ENCODE measurements at regions not wholly inside any gene's neighbourhood (a gene's known extent, or its start where the extent isn't known, plus 50 kb on each side); places are given as distances from the start of the nearest gene placed in this dataset.

DNA sequence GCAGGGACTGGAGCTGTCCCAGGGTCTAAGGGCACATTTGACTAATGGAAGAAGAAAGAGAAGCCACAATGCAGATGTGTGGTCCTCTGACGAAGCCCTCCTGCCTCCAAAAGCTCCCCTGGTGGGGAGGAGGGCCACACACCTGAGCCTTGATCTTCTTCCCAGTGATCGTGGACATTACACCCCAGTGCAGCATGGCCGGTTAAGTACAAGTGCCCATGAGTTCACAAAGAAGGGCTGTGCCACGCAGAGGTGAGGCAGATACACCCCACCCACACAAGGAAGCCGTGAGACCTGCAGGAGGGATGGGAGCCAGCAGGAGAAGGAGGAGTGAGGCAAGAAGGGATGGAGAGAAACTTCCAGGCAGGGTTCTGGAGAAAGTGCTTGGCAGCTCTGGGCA lies 199.0 kb upstream of the MVB12B start:
- no peak for DNase-seq

DNA sequence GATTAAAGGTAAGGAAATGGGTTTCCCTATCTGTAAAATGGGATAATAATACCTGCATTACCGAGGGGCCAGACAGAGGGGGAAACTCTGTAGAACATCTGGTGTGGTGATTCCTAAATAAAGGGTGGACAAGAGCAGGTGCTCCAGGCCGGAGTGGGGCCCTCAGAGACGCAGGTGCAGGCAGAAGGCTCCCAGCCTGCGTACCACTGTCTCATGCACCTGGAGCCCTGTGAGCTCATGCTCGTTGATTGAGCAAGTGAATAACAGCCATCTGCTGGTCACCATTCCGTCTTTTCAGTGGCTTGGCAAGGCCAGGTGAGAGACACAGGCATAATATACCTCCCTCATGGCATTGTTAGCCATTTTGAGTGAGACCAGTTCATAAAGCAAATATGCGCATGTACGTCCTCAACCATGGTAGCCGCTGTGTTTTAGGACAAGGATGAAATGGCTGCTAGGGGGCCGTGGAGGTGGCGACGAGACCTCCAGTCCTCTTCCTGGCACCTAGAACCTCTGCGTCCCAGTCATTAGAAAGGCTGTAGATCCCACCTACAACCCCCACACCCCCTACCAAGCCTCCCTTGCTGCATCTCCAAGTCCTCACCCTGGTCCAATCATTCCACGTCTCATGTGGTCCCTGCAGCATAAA lies 198.0 kb upstream of the MVB12B start:
- no peak for DNase-seq

DNA sequence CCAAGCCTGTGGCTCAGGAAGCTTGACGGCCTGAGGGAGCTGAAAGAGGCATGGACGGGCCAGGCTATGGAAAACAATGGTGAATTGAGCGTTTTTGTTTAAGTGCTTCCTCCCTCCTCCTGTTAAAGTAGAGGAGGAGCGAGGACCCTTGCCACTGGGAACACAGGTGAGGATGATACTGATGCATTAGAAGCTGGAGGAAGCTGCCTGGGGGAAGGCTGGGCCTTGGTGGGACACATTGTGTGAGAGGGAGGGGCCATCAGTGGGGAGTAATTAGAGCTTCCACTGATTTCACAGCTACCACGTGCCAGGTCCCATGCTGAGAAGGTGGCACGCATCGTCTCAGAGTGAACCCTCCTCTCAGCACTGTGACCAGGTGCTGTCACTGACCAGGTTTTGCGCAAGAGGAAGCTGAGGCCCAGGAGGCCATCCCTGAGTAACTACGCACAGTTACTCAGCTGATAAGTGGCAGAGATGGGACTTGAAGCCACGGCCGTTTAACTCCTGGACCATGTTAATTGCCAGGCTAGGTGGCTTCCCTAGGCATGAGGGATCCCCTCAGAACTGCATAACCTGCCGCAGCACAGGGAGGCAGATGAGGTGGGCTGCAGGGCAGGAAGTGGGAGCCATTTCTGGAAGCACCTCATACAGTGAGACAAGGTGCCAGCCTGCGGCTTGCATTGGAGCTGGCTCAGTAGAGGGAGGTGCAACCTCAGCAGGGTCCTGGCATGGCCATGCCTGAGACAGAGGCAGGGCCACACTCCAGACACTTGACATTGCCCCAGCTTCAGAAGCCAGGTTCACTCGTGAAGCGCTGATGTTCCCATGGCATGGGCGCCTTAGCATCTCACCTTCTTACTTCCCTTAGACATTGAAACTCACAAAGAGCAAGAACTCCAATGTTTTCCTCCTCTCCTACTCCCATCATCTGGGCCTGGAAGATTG lies 195.3 kb upstream of the MVB12B start:
- no peak for DNase-seq

DNA sequence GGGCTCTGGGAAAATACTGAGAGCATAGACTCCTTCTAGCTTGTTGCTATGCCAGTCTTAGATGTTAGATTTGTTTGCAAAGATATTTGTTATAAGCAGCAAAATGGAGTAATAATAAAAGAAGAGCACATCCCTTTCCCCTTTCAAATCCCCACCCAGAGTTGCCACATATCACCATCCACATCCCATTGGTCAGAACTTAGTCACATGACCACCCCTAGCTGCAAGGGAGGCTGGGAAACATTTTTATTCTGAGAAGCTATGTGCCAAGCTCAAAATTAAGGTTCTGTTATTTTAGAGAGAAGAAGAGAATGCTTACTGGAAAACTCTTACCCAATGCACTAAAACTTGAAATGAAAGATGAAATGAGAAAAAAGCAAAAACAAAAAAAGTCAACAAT lies 193.9 kb upstream of the MVB12B start:
- no peak for DNase-seq

DNA sequence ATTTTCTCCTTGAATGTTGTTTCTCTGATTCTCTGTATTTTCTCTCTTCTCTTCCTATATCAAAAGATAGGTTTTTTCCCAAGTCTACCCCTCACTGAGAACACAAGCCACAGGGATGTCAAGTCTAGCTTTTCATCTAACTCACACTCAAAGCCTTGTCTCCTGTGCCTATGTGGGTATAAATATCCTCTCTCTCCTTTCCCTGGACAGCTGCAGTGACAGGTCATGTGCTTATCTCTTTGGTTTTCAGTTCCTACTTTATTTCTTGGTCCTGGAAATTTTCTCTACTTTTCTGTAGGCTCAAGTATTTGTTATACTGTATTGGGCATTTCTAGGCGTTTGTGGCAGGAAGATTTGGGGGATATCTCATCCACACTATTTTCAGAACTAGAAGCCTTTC lies 182.4 kb upstream of the MVB12B start:
- DNase-seq = no peak

DNA sequence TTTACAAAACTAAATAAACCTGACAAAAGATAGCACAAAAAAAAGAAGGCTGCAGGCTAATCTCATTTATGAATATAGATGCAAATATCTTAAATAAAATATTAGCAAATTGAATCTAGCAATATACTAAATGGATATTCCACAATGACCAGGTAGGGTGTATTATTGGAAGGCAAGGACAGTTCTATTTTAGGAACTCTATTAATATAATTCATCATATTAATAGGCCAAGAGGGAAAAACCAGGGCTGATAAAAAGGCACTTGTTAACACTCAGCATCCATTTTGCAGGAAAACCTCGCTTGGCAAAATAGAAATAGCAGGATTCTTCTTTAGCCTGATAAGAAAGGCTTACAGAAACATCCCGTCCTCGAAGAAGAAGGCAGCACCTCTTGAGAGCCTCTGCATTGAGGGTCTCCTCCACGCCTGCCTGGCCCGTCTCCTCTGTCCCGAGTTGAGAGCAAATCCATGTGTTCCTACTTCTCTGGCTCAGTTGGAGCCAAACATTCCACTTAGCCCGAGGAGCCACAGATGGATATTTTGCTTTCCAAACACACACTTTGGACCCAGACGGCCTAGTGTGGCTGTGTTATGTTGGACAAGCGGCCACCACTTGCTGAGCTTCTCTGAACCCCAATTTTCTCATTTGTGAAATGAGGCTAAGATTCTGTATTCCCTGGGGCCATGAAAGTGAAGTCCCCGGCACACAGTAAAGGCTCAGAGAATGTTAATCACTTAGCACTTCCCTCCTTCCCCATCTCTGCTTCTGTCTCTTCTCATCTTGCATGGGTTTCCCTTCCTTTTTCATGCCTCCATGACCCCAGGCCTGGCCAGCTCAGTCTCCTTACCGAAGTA lies 181.8 kb upstream of the MVB12B start:
- DNase-seq = no peak

DNA sequence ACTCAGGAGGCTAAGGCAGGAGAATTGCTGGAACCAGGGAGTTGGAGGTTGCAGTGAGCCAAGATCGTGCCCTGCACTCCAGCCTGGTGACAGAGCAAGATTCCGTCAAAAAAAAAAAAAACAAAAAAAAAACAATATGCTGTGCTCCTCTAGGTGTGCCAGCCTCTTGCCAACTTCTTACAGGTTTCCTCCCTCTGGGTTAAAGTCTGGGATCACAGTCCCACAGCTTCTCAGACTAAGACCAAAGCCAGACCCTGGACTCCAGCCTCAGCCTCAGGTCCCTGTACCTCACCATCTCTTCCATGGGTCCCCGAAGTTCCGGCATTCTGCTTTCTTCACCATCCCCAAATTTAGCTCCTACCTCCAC lies 180.8 kb upstream of the MVB12B start:
- no peak for DNase-seq

DNA sequence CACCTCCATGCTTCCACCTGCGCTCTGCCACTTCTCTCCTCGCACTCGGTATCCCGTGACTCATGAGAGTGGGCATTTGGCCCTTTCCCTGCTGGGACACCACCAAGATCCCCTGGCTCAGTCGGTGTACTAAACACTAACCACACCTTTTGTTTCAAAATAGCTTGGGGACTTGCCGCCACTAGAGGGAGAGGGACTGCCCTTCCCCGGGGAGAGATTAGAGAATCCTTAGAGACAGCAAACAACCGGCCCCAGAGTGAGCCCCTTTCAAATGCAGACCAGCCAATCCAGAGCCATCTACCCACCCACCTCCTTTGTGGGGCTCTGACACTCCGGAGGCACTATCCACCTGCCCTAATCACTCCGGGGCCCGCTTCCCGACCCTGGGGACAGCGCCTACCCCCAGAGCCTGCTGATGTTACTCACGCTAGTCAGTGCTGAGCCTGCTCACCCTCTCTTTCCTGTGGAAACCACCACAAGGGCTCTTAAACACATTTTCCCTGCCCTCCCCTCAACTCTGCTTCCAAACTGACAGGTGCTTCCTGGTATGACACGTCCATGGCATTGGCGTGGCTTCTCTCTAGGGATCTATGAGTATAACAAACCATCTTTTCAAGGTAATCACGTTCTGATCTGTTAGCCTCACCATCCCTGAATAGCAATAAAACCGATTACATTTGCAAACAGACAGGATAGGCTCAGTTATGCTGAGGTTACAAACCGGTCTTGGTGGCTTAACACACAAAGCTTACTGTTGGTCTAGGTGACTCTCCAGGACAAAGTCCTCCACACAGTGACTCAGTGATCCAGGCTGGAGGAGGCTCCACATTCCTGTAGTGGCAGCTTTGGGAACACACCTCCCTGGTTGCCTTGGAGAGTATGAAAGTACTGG lies 180.1 kb upstream of the MVB12B start:
- DNase-seq = no peak

DNA sequence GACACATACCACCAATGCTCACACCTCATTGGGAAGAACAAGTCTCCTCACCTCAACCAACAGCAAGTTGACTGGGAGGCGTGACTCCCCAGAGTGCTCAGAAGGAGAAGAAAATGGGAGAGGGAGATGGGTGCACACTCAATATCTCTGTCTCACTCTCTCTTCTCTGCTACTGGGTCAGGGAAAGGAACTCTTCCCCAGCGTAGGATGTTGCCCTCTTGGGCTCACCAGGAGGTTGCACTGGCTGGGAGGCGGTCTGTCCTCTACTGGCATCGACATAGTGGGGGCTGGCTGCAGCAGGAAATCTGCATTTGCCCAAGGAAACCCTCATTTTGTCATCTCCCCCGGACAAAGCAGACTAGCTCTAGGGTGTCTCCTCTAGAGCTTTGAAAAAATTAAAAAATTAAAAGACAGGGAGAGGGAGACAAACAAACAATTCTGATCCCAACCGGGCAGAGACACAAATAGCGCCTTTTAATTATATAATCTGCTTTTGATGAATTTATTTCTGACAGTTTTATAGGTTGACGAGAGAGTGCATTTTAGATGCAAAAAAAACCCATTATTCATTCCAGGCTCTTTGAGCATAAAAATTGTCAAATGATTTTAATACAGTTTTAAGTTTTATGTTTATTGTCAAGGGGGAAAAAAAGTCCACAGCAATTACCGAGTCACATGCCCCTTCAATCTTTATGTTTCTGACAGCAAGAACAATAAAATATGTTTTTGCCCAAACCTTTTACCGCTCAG lies 179.3 kb upstream of the MVB12B start:
- DNase-seq = no peak

DNA sequence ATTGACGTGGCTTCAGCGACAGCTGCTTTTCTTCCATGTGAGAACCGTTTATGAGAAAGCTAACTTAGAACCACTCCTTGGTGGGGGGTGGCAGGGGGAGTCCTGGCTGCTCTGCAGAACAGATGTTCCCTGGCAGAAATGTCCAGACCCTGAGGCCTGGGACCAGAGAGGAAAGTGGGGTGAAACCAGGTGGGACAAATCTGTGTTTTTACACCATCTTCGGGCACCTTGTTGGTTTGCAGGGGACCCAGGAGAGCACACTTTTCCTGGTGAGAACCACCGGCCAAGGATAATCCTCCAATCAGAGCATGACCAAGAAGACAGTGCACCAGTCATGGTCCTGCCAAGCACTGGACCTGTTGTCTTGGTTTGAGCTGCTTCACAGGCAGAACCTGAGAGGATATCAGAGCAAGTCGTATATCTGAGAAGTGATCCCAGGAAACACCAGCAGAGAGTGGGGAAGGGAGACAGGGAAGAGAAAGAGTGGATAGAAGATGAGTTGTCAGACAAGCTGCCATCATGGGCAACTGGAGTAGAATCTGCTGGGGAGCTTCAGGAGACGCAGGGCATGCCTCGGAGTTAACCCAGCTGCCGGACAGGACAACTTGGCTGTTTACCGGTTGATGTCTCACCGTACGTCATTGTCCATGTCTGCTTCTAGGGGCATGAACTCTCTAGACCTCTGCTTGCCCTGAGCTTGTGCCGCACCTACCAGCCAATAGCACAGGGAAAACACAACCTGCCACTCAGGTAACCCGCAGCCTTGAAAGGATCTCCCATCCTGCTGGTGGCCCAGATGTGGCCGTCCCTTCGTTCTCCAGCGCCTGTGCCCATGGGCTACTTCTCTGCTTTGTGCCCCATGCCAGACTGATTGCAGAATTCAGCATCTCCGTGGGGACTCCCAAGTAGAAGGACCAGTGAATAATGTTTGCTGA lies 178.4 kb upstream of the MVB12B start:
- DNase-seq = no peak

DNA sequence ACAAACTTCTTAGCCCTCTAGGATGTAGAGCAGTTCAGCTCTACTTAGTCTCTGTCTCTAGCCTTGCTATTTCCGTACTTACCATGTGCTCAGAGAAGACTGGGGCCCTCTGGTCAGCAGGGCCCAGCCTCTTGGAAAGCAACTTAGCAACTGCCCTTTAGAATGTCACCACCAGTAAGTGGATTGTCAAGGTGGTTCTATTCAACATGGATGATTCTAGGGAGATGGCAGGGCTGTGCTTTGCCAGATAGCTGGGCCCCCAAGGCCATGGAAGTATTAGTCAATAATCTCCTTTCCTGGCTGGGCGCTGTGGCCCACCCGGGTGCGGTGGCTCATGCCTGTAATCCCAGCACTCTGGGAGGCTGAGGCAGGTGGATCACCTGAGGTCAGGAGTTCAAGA lies 177.6 kb upstream of the MVB12B start:
- no peak for DNase-seq

DNA sequence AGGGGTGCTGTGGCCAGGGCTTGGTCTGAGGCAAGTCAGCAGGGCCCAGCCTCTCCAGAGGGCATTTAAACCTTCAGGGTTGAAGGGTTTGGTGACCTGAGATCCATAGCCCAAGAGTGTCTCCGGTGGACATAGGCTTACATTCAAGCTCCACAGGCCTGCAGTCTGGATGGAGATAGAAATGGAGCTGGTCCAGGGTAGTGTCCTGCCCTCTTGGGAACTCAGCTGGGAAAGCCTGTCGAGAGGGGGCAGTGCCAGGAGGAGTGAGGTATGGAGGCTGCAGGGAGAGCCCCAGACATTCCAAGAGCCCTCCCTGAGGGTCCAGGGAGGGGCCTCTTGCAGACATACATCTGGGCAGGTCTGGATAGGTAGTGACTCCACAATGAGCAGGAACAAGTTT lies 177.0 kb upstream of the MVB12B start:
- no peak for DNase-seq

DNA sequence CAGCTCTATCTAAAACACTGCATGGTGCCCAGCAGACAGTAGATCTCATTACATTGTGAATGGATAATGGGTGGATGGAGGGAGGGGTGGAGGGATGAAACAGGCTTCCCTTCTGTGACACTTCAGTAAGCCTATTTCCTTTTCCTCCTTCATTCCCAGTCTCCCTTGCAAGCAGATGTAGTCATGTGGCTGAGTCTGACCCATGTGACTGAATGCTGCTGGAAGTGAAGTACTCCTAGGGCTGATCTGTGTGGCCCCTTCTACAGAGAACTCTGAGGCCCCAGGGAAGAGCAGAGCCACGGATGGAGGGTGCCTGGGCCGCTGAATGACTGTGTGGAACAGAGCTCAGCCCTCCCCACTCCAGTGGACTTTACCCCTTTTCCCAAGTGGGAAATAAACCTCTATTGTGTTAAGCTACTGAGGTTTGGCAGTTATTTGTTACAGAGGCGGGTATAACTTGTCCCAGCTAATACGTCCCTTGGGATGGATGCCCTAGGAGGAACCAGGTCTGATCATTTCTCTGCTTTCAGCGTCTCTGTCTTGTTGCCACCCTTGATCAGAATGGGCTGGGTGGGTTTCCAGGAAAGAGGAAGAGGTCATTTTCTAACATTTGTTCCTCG lies 176.1 kb upstream of the MVB12B start:
- no peak for DNase-seq

DNA sequence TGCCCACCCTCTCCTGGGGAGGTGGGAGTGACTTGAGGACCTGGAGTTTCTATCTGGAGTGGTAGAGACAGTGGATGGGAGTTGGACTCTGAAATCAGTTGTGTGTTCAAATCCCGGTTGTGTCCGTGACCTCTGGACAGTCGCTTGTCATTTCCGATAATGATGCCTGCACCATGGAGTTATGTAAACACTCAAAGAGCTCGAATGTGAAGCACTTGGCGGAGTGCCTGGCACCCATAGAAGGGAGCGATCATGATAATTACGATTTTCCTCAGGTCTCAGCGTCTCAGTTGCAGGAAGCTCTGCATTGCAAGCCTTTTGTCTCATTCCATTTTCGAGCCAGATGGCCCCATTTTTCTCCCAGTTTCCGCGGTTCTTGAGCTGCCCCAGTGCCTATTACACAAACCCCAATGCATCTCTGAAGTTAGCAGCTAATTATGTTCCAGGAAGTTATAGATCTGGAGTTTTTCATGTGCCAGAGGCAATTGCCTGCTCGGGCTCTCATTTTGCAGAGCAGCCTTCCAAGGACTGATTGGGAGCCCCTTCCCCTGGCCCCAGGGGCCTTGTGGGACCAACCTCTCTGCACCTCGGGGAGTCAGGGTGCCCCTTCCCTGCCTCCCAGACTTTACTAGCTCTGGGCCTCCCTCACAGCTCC lies 175.5 kb upstream of the MVB12B start:
- DNase-seq = no peak

DNA sequence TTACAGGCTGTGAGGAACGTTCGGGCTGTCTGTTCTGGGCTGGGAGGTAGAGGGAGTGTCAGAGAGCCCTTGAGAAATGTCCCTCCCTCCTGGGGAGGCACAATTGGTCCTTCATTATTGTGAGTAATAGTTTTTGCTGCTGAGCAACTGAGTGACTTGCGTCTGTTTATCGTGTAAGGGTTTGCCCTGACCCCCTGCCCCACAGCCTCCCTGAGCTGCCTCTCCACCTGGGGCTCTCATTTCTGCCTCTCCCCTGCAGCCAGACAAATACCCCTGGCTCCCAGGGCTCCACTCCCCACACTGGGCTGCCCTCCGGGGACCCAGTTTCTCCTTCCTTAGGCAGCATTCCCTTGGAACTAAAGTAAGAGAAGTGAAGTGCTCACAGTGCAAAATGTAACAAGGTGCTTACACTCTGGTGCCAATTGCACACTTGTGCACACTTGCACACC lies 174.9 kb upstream of the MVB12B start:
- no peak for DNase-seq

DNA sequence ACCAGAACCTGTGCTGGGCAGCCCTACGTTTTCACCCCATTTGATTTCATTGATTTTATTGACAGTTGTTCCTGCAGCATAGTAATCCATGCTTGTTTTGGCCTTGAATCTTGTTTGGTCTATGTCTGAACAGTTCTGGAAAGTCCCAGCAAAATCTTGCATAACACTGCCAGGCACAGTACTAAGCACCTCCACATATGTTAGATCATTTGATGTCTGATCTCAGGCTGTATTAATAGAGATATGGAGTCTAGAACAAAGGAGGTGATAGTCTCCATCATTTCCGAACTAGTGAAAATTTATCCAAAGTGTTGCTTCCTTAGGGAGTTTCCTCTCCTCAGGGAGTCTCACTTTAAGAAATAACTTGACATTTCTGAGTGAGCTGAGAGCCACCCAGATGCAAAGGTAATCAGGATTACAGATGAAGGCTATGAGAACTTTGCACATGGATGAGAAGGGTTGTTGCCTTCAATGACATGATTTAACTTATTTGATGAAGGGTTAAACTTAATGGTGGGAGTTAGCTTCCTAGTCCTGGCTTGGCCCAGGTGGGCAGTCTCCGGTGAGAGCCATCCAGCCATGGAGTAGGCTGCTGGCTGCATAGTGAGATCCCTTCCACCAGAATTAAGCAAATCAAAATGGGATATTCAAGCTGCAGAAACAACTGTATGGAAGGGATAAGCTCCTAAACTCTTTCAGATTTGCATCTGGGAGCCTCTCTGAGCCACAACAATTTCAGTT lies 173.8 kb upstream of the MVB12B start:
- no peak for DNase-seq

DNA sequence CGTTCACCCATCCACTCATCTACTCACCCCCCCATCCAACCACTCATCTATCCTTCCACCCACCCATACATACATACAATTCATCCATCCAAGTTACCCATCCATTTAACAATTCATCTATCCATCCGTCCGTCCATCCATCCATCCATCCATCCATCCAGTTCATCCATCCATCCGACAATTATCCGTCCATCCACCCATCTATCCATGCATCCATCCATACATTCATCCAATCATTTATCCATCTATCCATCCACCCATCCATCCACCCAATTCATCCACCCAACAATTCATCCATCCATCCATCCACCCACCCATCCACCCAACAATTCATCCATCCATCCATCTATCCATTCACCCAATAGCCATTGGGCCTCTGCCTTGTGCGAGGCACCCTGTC lies 173.2 kb upstream of the MVB12B start:
- no peak for DNase-seq

DNA sequence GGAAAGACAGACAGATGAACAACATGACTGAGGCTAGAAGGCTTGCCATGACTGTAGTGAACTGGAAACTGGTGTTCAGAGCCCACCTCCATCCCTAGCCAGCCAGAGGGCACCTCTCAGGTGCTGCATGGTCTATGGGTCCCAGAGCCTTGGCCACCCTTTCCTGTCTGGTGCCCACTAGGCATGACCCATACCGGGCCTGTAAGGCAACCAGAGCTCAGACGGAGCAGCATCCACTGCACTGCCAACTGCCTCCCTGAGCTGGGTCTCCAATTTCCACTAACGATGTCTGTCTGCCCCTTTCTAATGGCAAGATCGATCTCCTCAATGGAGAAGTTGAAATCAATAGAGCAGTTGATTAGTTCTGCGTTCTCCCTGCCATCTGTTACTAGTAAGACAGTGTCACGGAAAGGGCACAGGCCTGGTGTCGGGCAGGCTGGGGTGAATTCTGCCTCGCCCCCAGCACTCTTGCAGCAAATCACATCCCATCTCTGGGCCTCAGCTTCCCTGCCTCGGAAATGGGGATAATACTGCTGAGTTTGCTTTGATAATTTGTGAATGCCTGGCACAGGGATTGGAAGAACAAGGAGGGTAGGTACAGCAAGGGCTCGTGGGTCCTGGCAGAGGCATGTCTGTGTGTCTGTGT lies 172.3 kb upstream of the MVB12B start:
- no peak for DNase-seq
